ENCODE measurements at regions not wholly inside any gene's neighbourhood (a gene's known extent, or its start where the extent isn't known, plus 50 kb on each side); places are given as distances from the start of the nearest gene placed in this dataset.

DNA sequence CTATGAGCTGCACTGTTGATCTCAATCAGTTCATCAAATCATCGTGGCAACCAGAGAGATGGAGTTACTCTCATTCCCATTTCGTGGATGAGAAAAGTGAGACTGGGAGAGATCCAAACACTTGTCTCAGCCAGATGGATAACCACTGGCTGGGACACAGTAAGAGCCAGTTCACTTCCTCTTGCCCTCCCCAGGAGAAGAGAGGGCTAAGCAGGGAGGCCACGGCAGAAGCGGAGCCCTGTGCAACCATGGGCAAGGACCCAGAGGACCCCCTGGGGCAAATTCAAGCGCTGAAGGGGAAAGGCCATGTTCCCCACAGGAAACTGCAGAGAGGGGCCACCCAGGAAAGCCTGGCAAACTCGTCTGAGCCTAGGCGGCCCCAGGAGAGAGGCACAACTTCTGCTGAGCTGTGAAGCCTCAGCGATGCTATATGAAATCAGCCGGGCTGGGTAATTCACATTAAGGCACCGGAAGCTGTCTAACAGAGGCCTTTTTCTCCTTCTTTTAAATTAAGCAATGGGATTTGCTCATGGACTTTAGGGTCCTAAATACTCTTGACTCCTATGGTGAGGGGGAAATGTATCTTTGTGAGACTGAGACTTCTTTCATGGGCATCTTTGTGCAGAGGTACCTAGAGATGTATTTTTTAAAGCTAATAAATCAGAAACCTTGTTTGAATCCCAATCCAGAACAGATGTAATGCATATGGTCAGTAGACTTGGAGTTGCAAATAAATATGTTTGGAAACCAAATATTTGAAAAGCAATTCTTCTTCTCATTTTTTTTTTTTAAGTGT, 137.1 kb upstream of the SMIM23 start:
- Histone ChIP-seq H3F3A (ENCODE audit: insufficient read depth, low read length) (no peaks in the 10 kb centered on the region), H3K9me3 (ENCODE audit: low read length) (0 out of 2 replicates have a peak, but pooled peaks cover 2% of the 10 kb centered on the region), H3K27me3 (ENCODE audit: insufficient read depth, low read length) (0 out of 2 replicates have a peak, but pooled peaks cover 4% of the 10 kb centered on the region), H3K79me2 (ENCODE audit: insufficient read depth, low read length) (no peaks in the 10 kb centered on the region), H4K20me1 (ENCODE audit: insufficient read depth, low read length) (no peaks in the 10 kb centered on the region), H3K4me1 (ENCODE audit: insufficient read depth, low read length, severe bottlenecking) (no peaks in the 10 kb centered on the region), H3K9me2 (ENCODE audit: low read depth, low read length) (no peaks in the 10 kb centered on the region), H3K4me3 (ENCODE audit: low read depth, low read length, poor library complexity, severe bottlenecking) (no peak overlapping the region), H3K36me3 (ENCODE audit: insufficient read depth, low read length) (no peaks in the 10 kb centered on the region), H3K27ac (ENCODE audit: low read depth, low read length, poor library complexity, severe bottlenecking) (no peak overlapping the region), H3K4me2 (ENCODE audit: low read length) (no peak overlapping the region), H2AFZ (ENCODE audit: low read length) (no peak overlapping the region), H3K9ac (ENCODE audit: low read length) (no peak overlapping the region)
- no peak for TF ChIP-seq EZH2 (IDR thresholded peaks at IDR 0.05; ENCODE audit: borderline replicate concordance, low read length)
- TF ChIP-seq, protein P1, sequence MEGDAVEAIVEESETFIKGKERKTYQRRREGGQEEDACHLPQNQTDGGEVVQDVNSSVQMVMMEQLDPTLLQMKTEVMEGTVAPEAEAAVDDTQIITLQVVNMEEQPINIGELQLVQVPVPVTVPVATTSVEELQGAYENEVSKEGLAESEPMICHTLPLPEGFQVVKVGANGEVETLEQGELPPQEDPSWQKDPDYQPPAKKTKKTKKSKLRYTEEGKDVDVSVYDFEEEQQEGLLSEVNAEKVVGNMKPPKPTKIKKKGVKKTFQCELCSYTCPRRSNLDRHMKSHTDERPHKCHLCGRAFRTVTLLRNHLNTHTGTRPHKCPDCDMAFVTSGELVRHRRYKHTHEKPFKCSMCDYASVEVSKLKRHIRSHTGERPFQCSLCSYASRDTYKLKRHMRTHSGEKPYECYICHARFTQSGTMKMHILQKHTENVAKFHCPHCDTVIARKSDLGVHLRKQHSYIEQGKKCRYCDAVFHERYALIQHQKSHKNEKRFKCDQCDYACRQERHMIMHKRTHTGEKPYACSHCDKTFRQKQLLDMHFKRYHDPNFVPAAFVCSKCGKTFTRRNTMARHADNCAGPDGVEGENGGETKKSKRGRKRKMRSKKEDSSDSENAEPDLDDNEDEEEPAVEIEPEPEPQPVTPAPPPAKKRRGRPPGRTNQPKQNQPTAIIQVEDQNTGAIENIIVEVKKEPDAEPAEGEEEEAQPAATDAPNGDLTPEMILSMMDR (IDR thresholded peaks at IDR 0.05; ENCODE audit: low read length), result no peak

DNA sequence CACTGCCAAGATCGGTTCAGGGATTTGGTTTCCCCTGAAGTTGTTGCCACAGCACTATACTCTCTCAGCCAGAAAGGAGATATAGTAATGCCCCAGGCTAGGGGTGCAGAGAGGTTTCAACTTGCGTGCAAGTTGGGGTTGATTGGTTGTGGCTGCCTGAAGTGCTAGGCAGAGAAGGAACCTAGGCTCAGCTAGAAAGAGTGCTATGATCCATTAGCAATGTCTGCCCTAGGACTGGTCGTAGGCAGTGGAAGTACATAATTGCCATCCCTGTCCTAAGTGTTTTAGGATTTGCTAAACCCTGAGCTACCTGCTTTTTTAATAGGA, 136.6 kb upstream of the SMIM23 start:
- Histone ChIP-seq H3K4me3 (ENCODE audit: low read depth, low read length, poor library complexity, severe bottlenecking) (no peak overlapping the region), H3K79me2 (ENCODE audit: insufficient read depth, low read length) (no peaks in the 10 kb centered on the region), H3K9me2 (ENCODE audit: low read depth, low read length) (no peaks in the 10 kb centered on the region), H3K9me3 (ENCODE audit: low read length) (0 out of 2 replicates have a peak, but pooled peaks cover 2% of the 10 kb centered on the region), H3F3A (ENCODE audit: insufficient read depth, low read length) (no peaks in the 10 kb centered on the region), H3K4me1 (ENCODE audit: insufficient read depth, low read length, severe bottlenecking) (no peaks in the 10 kb centered on the region), H3K36me3 (ENCODE audit: insufficient read depth, low read length) (no peaks in the 10 kb centered on the region), H2AFZ (ENCODE audit: low read length) (no peak overlapping the region), H3K4me2 (ENCODE audit: low read length) (no peak overlapping the region), H3K27ac (ENCODE audit: low read depth, low read length, poor library complexity, severe bottlenecking) (no peak overlapping the region), H3K27me3 (ENCODE audit: insufficient read depth, low read length) (0 out of 2 replicates have a peak, but pooled peaks cover 4% of the 10 kb centered on the region), H4K20me1 (ENCODE audit: insufficient read depth, low read length) (no peaks in the 10 kb centered on the region), H3K9ac (ENCODE audit: low read length) (no peak overlapping the region)
- TF ChIP-seq EZH2 (IDR thresholded peaks at IDR 0.05; ENCODE audit: borderline replicate concordance, low read length), result no peak
- TF ChIP-seq, protein P1 (IDR thresholded peaks at IDR 0.05; ENCODE audit: low read length), result no peak

DNA sequence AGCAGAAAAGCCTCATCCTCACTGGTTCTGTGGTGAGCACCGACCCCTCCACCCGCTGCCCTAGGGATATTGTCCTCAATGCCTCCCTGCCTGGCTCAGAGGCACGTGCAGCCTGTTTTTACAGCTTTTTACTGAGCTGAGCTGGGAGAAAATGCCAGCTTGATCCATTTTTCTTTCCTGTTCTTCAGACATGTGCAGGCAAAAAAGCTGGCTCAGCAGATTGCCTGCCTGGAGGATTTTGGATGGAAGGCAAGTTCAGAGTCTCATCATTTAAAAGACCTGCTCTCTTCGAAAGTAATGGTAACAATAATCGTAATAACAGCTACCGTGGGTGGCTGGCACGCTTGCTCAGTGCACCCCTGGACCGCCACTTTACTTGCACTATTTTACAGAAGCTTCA, 135.0 kb upstream of the SMIM23 start:
- no peaks in the 10 kb centered on the region for H3K9me2 ChIP-seq (ENCODE audit: low read depth, low read length)
- no peak overlapping the region for H2AFZ ChIP-seq (ENCODE audit: low read length)
- 0 out of 2 replicates have a peak, but pooled peaks cover 2% of the 10 kb centered on the region for H3K9me3 ChIP-seq (ENCODE audit: low read length)
- no peaks in the 10 kb centered on the region for H3K4me1 ChIP-seq (ENCODE audit: insufficient read depth, low read length, severe bottlenecking)
- H3K9ac ChIP-seq (ENCODE audit: low read length), result no peak overlapping the region
- TF ChIP-seq, protein P1 (IDR thresholded peaks at IDR 0.05; ENCODE audit: low read length), result no peak
- TF ChIP-seq EZH2 (IDR thresholded peaks at IDR 0.05; ENCODE audit: borderline replicate concordance, low read length), result no peak
- no peaks in the 10 kb centered on the region for H4K20me1 ChIP-seq (ENCODE audit: insufficient read depth, low read length)
- H3K27ac ChIP-seq (ENCODE audit: low read depth, low read length, poor library complexity, severe bottlenecking), result no peak overlapping the region
- no peaks in the 10 kb centered on the region for H3F3A ChIP-seq (ENCODE audit: insufficient read depth, low read length)
- H3K27me3 ChIP-seq (ENCODE audit: insufficient read depth, low read length), result 0 out of 2 replicates have a peak, but pooled peaks cover 4% of the 10 kb centered on the region
- H3K36me3 ChIP-seq (ENCODE audit: insufficient read depth, low read length), result no peaks in the 10 kb centered on the region
- no peaks in the 10 kb centered on the region for H3K79me2 ChIP-seq (ENCODE audit: insufficient read depth, low read length)
- no peak overlapping the region for H3K4me3 ChIP-seq (ENCODE audit: low read depth, low read length, poor library complexity, severe bottlenecking)
- no peak overlapping the region for H3K4me2 ChIP-seq (ENCODE audit: low read length)
